ENCODE measurements at regions not wholly inside any gene's neighbourhood (a gene's known extent, or its start where the extent isn't known, plus 50 kb on each side); places are given as distances from the start of the nearest gene placed in this dataset.
A peak's percentile ranks its signal among the peaks of the same experiment; 100 is the strongest.

- no peaks in the 10 kb centered on the region for H4K20me1 ChIP-seq (ENCODE audit: insufficient read depth, low read length)
- no peak overlapping the region for H2AFZ ChIP-seq (ENCODE audit: low read length)
- FAIRE-seq (no peak), ATAC-seq (no peak), DNase-seq (ENCODE audit: low spot score) (no peak)
- no peaks in the 10 kb centered on the region for H3K4me1 ChIP-seq (ENCODE audit: insufficient read depth, low read length)
- CTCF ChIA-PET (ENCODE audit: low intra/inter-chr PET ratio, low total read pairs): no interaction called here
- TF ChIP-seq ISX (CRISPR knock-in tag; conservative IDR thresholded peaks at IDR 0.05) (no peak), CTCF (CRISPR knock-in tag; IDR thresholded peaks at IDR 0.05) (peak; percentile 28), ATF7-NPFF (CRISPR knock-in tag; IDR thresholded peaks at IDR 0.05; ENCODE audit: low read depth) (no peak), CSRNP2 (CRISPR knock-in tag; conservative IDR thresholded peaks at IDR 0.05; ENCODE audit: low read depth) (no peak), DDIT3 (CRISPR knock-in tag; IDR thresholded peaks at IDR 0.05) (no peak), STAG1 (CRISPR knock-in tag; IDR thresholded peaks at IDR 0.05) (peak; percentile 28; the same call in 1 of the 2 replicates)
- H3K27me3 ChIP-seq (ENCODE audit: control insufficient read depth in 1 of 2, insufficient read depth in 2 of 2, low read length in 2 of 2): no peaks in the 10 kb centered on the region; a peak in 2 of 5 replicates
- WGBS (ENCODE audit: low lambda C conversion rate): 14% methylated on average over 3 of the region's 3 CpGs
- in situ Hi-C loops (cut with HindIII; ENCODE audit: extremely low pct_ligation_motif_present, low pct_unique_long_range_greater_than_20kb): no loop called here
- H3K79me2 ChIP-seq (ENCODE audit: insufficient read depth, low read length): no peaks in the 10 kb centered on the region
- POLR2A ChIA-PET: no interaction called here
- no peaks in the 10 kb centered on the region for H3K9me3 ChIP-seq (ENCODE audit: low read length)
- H3K36me3 ChIP-seq (replicated peaks in 1 of 2; ENCODE audit: control insufficient read depth in 1 of 2, insufficient read depth in 2 of 2, low read length in 2 of 2): no peaks in the 10 kb centered on the region
- H3K4me3 ChIP-seq (replicated peaks in 1 of 3; ENCODE audit: insufficient read depth in 1 of 3, low read depth in 2 of 3, low read length in 3 of 3): no peak overlapping the region
- no peak overlapping the region for H3K9ac ChIP-seq (ENCODE audit: insufficient read depth, low read depth, low read length)
- H3K4me2 ChIP-seq (ENCODE audit: low read depth, low read length): no peak overlapping the region
- no peak overlapping the region for H3K27ac ChIP-seq (ENCODE audit: extremely low read length, insufficient read depth, low read length)
- BruUV-seq (replicated peaks): no TSS peak
- intact Hi-C loops (cut with micrococcal nuclease; ENCODE audit: unreplicated experiment): loop anchor here (10.0 kb wide), 1 partner anchor 1965 kb away; no protein-coding TSS in a partner anchor
These were observed 502.5 kb downstream of the VRK1 start for GRCh38 chr14:97299661-97300060.

Data from HepG2 (cell line).